ENCODE measurements at regions not wholly inside any gene's neighbourhood (a gene's known extent, or its start where the extent isn't known, plus 50 kb on each side); places are given as distances from the start of the nearest gene placed in this dataset.
A peak's percentile ranks its signal among the peaks of the same experiment; 100 is the strongest.

DNA sequence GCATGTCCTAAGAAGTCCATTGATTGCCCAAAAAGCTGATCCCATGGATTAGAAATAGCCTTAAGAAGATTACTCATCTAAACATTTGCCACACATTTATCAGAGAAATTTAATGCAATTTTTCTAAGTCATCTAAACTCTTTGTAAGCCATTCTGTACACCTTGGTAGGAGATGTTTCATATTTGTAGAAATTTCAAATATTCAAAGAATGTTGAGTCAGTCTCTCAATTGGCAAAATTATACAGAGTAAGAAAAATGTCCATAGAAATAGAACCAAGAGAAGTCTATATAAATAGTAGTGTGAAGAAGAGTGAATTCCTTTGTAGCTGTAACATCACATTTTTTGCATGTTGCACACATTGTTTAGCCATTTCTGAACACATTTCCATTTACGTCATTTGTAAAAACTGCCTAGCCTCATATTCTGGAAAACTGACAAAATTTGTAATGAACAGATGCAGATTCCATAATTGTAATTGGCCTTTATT is 128.6 kb downstream of the MSTN start:
- H3K4me2 ChIP-seq (ENCODE audit: extremely low read depth, insufficient read depth, low read length) = peak overlapping the region; percentile 15

DNA sequence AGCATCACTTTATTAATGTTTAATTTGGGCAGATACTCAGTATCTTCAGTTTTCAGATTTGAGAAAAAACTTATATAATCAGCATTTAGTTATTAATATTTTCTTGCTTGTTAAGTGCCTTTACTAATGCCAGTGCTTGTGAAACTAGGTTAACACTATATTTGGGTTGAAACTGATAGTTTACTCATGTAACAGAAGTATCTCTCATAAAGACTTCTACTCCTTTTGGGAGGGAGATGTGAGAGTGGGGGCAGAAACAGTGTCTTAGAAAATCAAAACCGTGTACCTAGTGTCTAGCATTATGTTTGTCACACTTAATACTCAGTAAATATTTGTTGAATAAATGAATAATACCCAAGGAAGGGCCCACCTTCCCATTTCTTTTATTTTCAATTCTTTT is 129.5 kb downstream of the MSTN start:
- Histone ChIP-seq H3K79me2 (ENCODE audit: control insufficient read depth, insufficient read depth, low read length) (no peaks in the 10 kb centered on the region), H3K27ac (ENCODE audit: insufficient read depth, low read length) (peak overlapping the region; percentile 66), H4K20me1 (ENCODE audit: control insufficient read depth, extremely low read depth, insufficient read depth, low read length) (no peaks in the 10 kb centered on the region), H3K4me2 (ENCODE audit: extremely low read depth, insufficient read depth, low read length) (no peak overlapping the region), H3K27me3 (ENCODE audit: control insufficient read depth, insufficient read depth, low read length) (no peaks in the 10 kb centered on the region), H3K36me3 (ENCODE audit: control insufficient read depth, insufficient read depth, low read length) (no peaks in the 10 kb centered on the region), H2AFZ (ENCODE audit: low read length) (no peak overlapping the region), H3K4me1 (ENCODE audit: control insufficient read depth, extremely low read depth, insufficient read depth, low read length) (peaks cover 7% of the 10 kb centered on the region), H3K9ac (ENCODE audit: insufficient read depth, low read length) (no peak overlapping the region), H3K9me3 (ENCODE audit: control insufficient read depth, insufficient read depth, low read depth, low read length) (no peaks in the 10 kb centered on the region), H3K4me3 (replicated peaks in 1 of 4; ENCODE audit: control extremely low read depth in 1 of 4, insufficient read depth in 1 of 4, low read depth in 3 of 4, low read length in 4 of 4) (no peak overlapping the region)
- DNase-seq (ENCODE audit: low read depth in 2 of 2) = no peak
- TF ChIP-seq EZH2 (IDR thresholded peaks at IDR 0.05; ENCODE audit: low read length, missing control alignments) = no peak
- TF ChIP-seq, protein P1, sequence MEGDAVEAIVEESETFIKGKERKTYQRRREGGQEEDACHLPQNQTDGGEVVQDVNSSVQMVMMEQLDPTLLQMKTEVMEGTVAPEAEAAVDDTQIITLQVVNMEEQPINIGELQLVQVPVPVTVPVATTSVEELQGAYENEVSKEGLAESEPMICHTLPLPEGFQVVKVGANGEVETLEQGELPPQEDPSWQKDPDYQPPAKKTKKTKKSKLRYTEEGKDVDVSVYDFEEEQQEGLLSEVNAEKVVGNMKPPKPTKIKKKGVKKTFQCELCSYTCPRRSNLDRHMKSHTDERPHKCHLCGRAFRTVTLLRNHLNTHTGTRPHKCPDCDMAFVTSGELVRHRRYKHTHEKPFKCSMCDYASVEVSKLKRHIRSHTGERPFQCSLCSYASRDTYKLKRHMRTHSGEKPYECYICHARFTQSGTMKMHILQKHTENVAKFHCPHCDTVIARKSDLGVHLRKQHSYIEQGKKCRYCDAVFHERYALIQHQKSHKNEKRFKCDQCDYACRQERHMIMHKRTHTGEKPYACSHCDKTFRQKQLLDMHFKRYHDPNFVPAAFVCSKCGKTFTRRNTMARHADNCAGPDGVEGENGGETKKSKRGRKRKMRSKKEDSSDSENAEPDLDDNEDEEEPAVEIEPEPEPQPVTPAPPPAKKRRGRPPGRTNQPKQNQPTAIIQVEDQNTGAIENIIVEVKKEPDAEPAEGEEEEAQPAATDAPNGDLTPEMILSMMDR (conservative IDR thresholded peaks at IDR 0.05 in 1 of 2, IDR thresholded peaks at IDR 0.05 in 1 of 2; ENCODE audit: low read depth in 1 of 2, low read length in 2 of 2) = no peak

More for the DNA sequence above, 128.6 kb downstream of the MSTN start:
- no peak overlapping the region for H3K4me3 ChIP-seq (replicated peaks in 1 of 4; ENCODE audit: control extremely low read depth in 1 of 4, insufficient read depth in 1 of 4, low read depth in 3 of 4, low read length in 4 of 4)
- DNase-seq (ENCODE audit: low read depth in 2 of 2) = peak; percentile 86 to 93
- no peak overlapping the region for H3K9ac ChIP-seq (ENCODE audit: insufficient read depth, low read length)
- no peaks in the 10 kb centered on the region for H4K20me1 ChIP-seq (ENCODE audit: control insufficient read depth, extremely low read depth, insufficient read depth, low read length)
- H3K27ac ChIP-seq (ENCODE audit: insufficient read depth, low read length) = peak overlapping the region; percentile 66
- H2AFZ ChIP-seq (ENCODE audit: low read length) = no peak overlapping the region
- no peaks in the 10 kb centered on the region for H3K27me3 ChIP-seq (ENCODE audit: control insufficient read depth, insufficient read depth, low read length)
- H3K4me1 ChIP-seq (ENCODE audit: control insufficient read depth, extremely low read depth, insufficient read depth, low read length) = peaks cover 5% of the 10 kb centered on the region
- H3K79me2 ChIP-seq (ENCODE audit: control insufficient read depth, insufficient read depth, low read length) = no peaks in the 10 kb centered on the region
- H3K9me3 ChIP-seq (ENCODE audit: control insufficient read depth, insufficient read depth, low read depth, low read length) = no peaks in the 10 kb centered on the region
- no peak for TF ChIP-seq EZH2 (IDR thresholded peaks at IDR 0.05; ENCODE audit: low read length, missing control alignments)
- TF ChIP-seq, protein P1 (conservative IDR thresholded peaks at IDR 0.05 in 1 of 2, IDR thresholded peaks at IDR 0.05 in 1 of 2; ENCODE audit: low read depth in 1 of 2, low read length in 2 of 2) = no peak
- no peaks in the 10 kb centered on the region for H3K36me3 ChIP-seq (ENCODE audit: control insufficient read depth, insufficient read depth, low read length)

DNA sequence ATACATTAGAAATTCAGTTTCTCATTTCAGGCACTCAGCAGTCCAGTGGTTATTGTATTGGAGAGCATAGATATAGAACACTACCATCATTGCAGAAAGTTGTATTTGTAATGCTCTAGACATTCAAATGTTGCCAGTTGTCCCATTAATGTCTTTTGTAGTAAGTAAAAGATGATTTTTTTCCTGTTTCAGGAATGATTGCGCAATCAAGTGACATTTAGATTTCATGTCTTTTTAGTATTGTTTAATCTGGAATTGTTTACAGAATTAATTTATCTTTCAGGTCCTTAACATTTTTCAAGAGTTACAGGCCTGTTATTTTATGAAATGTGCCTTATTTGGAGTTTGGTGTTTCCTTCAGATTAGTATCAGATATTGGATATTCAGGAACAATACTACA is 134.7 kb downstream of the MSTN start:
- Histone ChIP-seq H3K9me3 (ENCODE audit: control insufficient read depth, insufficient read depth, low read depth, low read length) (no peaks in the 10 kb centered on the region), H3K9ac (ENCODE audit: insufficient read depth, low read length) (no peak overlapping the region), H4K20me1 (ENCODE audit: control insufficient read depth, extremely low read depth, insufficient read depth, low read length) (no peaks in the 10 kb centered on the region), H2AFZ (ENCODE audit: low read length) (no peak overlapping the region), H3K27me3 (ENCODE audit: control insufficient read depth, insufficient read depth, low read length) (no peaks in the 10 kb centered on the region), H3K4me2 (ENCODE audit: extremely low read depth, insufficient read depth, low read length) (no peak overlapping the region), H3K4me3 (replicated peaks in 1 of 4; ENCODE audit: control extremely low read depth in 1 of 4, insufficient read depth in 1 of 4, low read depth in 3 of 4, low read length in 4 of 4) (no peak overlapping the region), H3K4me1 (ENCODE audit: control insufficient read depth, extremely low read depth, insufficient read depth, low read length) (peaks cover 2% of the 10 kb centered on the region), H3K36me3 (ENCODE audit: control insufficient read depth, insufficient read depth, low read length) (no peaks in the 10 kb centered on the region), H3K79me2 (ENCODE audit: control insufficient read depth, insufficient read depth, low read length) (no peaks in the 10 kb centered on the region), H3K27ac (ENCODE audit: insufficient read depth, low read length) (no peak overlapping the region)
- TF ChIP-seq, protein P1 (conservative IDR thresholded peaks at IDR 0.05 in 1 of 2, IDR thresholded peaks at IDR 0.05 in 1 of 2; ENCODE audit: low read depth in 1 of 2, low read length in 2 of 2) = no peak
- TF ChIP-seq EZH2 (IDR thresholded peaks at IDR 0.05; ENCODE audit: low read length, missing control alignments) = no peak
- DNase-seq (ENCODE audit: low read depth in 2 of 2) = peak; percentile 5 to 38

Measured in fibroblast of lung (primary cell).